Stimulated activated CD8-positive, alpha-beta memory T cell treated with anti-CD3 and anti-CD28 coated beads, Interleukin-15, amount 100 ng/mL, for 1 hour (primary cell): ENCODE measurements at regions not wholly inside any gene's neighbourhood (a gene's known extent, or its start where the extent isn't known, plus 50 kb on each side); places are given as distances from the start of the nearest gene placed in this dataset.

Experiments used
- DNase-seq: peaks from one replicate; pipeline ENCODE4 v3.0.0-alpha.2; 2020; ENCODE audit warnings: low read depth

DNA sequence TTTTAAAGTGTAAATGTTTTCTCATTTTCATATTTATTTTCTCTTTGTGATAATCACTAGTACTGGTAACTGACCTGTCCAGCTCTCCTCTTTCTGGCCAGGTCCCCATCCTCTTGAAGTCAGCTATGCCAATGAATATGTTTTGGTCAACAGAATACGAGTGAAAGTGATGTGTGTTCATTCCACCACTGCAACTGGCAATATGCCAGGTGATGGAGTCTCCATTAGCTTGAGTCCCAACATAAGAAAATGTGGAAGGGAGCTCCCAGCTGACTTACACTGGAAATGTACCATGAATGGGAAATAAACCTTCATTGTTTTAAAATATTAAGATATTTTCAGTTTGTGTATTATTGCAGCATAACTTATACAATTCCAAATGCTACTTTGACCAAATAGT is 75.8 kb downstream of the CCDC34 start:
- no peak for DNase-seq

GRCh38 chr11:27285761-27286160 is 77.3 kb downstream of the CCDC34 start:
- no peak for DNase-seq

DNA sequence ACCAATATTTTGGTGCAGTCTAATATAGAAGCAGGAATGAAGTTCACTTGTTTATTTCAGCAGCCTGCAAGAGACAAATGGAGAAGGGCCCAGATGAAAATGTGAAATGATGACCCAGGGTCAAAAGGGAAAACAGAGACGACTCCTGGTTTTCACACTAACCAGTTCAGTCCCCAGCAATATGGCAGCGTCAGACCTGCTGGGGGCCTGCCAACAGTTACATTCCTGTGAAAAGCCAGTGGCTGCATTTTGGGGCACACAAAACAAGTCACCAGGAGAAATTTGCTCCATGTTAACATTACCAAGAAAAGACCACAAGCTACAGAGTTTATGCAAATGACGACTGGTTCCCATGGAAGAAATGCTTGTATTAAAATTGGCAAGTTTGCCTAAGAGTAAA is 80.2 kb downstream of the CCDC34 start:
- no peak for DNase-seq

DNA sequence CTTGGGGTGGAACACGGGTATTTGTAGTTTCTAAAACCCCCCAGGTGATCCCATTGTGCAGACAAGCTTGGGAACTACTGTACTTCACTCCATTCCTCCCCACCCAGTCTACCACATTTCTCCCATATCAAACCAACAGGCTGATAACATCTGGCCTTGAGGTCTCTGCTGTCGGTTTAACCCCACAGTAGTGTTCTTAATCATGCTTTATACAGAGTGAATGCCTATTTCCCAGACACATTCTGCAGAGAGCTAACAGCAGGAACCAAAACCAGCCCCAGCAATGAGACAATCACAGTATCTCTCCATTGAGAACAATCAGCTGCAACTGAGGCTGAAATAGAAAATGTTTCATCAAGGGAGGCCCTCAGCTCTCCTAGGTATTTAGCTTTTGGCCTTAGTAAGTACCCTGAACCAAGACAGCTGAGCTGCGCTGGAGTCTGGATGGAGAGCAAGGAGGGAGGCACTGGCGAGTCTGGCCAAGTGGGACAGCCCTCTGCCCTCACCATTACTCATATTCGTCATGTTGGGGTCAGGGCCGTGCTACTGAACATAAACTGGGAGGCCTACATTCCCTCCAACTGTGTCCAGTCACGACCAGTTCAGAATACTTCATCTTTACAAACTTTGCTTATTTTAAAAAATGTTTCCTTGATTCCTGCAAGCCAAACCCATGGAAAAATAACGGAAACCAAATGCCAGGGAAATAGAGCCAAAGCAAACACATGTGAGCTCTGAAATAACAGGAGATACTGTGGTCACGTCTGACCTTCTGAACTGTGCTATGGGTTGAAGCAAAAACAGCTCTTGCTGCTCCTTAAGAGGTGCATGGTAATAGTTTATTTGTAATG is 81.0 kb downstream of the CCDC34 start:
- no peak for DNase-seq

- no peak for DNase-seq
Measured at GRCh38 chr11:27281276-27281675, 81.7 kb downstream of the CCDC34 start.

GRCh38 chr11:27280140-27280539 is 82.9 kb downstream of the CCDC34 start:
- DNase-seq, result no peak

- no peak for DNase-seq
Measured at GRCh38 chr11:27279460-27279859, 83.6 kb downstream of the CCDC34 start.

- DNase-seq, result no peak
Measured at GRCh38 chr11:27277843-27278242, 85.2 kb downstream of the CCDC34 start.

- DNase-seq, result no peak
Measured at GRCh38 chr11:27276141-27276540, 86.9 kb downstream of the CCDC34 start.

GRCh38 chr11:27274854-27275395 is 88.1 kb downstream of the CCDC34 start:
- no peak for DNase-seq

GRCh38 chr11:27266125-27266524 is 96.9 kb downstream of the CCDC34 start:
- no peak for DNase-seq

DNA sequence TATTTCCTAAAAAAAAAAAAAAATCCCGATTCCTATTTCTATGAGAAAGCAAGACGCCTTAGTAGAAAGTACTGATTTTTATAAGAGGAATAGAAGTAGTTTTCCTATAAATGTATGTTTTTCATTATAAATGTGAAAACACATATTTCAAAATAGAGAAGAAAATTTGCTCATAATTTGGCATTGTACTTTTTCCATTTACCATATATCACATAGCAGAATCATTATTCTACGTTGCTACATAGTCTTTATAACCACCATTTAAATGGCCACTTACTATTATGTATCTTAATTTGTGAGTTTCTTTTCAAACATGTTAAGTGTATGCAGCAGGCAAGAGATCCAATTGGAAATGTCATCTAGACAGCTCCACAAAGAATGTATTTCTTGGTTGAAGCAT is 99.0 kb downstream of the CCDC34 start:
- no peak for DNase-seq

DNA sequence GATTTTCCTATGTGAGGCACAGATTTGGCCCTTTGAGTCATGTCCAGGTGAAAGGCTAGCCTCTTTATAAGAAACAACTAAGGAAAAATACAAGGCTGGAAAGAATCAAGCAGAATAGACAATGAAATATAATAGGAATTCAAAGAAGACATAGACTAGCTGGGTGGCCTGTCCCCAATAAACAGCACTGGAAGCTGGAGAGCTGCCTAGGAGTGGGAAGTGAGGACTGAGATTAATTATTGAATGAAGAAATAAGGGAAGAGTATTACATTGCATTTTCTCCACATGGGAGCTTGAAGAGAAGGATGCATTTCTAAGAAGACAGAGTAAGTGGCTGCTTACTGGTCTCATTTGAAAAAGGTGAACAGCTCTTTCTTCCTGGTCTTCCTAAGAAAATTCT is 100.0 kb downstream of the CCDC34 start:
- DNase-seq, result no peak

- no peak for DNase-seq
Measured at GRCh38 chr11:27255447-27255828, 107.6 kb downstream of the CCDC34 start.

- no peak for DNase-seq
Measured at GRCh38 chr11:27254744-27255446, 108.1 kb downstream of the CCDC34 start.

DNA sequence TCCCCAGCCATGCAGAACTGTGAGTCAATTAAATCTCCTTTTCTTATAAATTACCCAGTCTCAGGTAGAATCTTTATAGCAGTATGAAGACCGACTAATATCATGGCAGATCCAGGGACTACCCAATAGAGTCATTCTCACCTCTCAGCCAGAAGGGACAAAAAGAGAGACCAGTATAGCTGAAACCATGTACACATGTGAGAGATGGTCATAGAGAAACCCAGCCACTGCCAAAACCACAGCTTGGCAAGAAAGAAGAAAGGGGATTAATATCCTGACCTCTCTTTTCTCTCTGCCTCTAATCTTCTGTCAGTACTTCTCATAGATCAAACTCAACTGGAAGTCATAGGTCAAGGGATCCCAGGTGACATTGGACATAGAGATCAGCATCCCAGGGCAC is 109.8 kb downstream of the CCDC34 start:
- DNase-seq, result no peak

DNA sequence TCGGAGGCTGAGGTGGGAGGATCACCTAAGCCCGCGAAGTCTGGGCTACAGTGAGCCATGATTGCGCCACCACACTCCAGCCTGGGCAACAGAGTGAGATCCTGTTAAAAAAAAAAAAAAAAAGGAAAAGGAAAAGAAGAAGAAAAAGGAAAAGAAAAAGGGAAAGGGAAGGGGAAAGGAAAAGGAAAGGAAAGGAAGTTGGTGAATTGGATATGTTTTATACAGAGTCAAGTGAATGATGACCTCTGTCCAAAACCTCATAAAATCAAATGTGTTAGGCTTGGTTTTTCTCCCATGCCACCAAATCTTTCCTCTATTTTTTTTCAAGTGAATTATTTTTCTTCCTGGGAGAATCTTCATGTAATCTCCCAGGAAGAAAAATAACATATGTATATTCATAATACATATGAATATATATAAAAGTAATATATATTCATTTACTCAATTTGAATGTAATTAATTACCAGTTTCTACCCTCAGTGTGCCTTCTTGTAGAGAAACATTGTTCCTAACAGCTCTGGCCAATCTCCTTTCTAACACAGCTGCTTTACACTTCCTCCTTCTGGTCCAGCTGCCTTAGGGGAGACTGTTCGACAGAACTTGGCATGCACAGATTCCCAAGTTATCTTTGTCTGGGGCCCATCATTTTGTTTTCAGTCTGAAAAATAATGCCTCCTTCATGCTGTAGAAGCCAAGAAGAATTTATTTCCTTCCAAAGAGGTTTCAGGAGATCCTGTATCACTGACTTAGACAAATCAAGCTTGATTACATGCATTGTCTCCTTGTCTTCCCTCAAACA is 111.9 kb downstream of the CCDC34 start:
- DNase-seq, result no peak

GRCh38 chr11:27248576-27249509 is 114.2 kb downstream of the CCDC34 start:
- no peak for DNase-seq

GRCh38 chr11:27247660-27248059 is 115.4 kb downstream of the CCDC34 start:
- no peak for DNase-seq

DNA sequence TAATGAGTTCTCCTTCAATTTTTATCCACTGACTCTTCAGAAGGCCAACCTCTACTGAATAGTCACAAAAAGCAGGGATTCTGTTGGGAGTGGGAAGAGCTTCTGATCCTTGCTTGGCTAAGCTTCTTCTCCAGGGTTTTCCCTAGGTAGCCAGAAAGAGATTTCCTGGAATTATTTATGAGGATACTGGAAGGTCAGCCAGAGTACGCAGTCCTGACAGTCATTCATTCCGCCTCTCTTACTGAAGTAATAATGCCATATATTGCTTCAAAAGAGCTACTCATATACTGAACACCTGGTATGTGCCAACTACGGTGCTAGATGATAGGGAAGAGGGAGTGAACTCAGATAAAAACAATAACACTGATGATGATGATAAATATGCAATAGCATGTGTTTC is 116.1 kb downstream of the CCDC34 start:
- no peak for DNase-seq

DNA sequence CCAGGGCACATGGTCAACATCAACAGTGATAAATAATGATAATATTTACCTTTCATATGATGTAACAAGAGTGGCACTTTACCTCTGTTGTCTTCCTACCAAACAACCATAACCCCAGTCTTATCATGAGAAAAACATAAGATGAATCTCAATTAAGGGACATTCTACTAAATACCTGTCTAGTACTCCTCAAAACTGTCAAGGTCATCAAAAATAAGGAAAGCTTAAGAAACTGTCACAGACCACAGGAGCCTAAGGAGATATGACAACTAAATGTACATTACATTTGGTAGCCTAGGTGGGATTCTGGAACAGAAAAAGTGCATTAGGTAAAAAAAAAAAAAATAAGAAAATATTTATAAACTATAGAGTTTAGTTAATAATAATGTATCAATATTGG is 118.1 kb downstream of the CCDC34 start:
- no peak for DNase-seq
